ENCODE measurements at regions not wholly inside any gene's neighbourhood (a gene's known extent, or its start where the extent isn't known, plus 50 kb on each side); places are given as distances from the start of the nearest gene placed in this dataset.

DNA sequence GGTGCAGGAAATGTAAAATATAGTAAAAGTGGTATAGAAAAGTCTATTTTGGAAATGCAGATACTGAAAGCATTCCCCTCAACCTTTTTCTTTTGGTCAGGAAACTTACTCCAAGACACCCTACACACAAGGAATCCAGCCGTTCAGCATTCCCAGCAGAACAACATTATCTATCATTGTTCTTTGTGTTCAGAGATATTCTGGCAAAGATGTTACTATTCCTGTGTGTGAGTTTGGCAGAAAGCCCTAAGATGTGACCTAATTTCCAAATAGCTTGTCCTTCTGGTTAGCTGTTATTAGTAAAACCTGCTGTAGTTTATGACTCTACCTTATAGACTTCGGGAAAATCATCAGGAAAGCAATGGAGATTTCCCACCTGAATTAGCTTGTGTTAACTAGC, 78.1 kb upstream of the PELI1 start:
- Histone ChIP-seq H3K4me1 (peaks cover 42% of the 10 kb centered on the region), H3K36me3 (no peaks in the 10 kb centered on the region), H3K27ac (replicated peaks) (peak overlapping the region; percentile 66), H3K4me3 (no peak overlapping the region), H3K27me3 (ENCODE audit: low read depth) (no peaks in the 10 kb centered on the region), H3K9me3 (replicated peaks) (no peaks in the 10 kb centered on the region)
- no peak for DNase-seq
- TF ChIP-seq, protein P1, sequence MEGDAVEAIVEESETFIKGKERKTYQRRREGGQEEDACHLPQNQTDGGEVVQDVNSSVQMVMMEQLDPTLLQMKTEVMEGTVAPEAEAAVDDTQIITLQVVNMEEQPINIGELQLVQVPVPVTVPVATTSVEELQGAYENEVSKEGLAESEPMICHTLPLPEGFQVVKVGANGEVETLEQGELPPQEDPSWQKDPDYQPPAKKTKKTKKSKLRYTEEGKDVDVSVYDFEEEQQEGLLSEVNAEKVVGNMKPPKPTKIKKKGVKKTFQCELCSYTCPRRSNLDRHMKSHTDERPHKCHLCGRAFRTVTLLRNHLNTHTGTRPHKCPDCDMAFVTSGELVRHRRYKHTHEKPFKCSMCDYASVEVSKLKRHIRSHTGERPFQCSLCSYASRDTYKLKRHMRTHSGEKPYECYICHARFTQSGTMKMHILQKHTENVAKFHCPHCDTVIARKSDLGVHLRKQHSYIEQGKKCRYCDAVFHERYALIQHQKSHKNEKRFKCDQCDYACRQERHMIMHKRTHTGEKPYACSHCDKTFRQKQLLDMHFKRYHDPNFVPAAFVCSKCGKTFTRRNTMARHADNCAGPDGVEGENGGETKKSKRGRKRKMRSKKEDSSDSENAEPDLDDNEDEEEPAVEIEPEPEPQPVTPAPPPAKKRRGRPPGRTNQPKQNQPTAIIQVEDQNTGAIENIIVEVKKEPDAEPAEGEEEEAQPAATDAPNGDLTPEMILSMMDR (IDR thresholded peaks at IDR 0.05; ENCODE audit: borderline replicate concordance) = no peak
- intact Hi-C loops (cut with micrococcal nuclease) = no loop called here

DNA sequence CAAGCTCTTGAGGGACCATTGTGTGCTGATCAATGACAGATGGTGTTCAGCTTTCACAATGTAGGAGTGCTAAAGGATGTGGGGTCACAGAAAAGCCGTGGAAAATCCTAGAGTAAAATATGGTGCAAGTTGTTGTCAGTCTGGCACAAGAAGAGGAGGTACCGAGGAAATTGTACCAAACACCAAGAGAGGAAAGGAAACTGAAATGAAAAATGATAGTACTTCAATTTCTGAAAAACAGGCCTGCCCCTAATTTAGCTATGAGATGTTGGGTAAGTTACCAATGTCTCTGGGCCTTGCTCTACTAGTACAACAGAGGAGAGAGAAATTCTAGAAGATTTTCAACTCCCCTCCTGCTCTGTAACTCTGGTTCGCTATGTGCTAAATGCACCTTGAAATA, 78.8 kb upstream of the PELI1 start:
- intact Hi-C loops (cut with micrococcal nuclease) = no loop called here
- Histone ChIP-seq H3K4me3 (no peak overlapping the region), H3K27ac (replicated peaks) (peak overlapping the region; percentile 66), H3K27me3 (ENCODE audit: low read depth) (no peaks in the 10 kb centered on the region), H3K36me3 (no peaks in the 10 kb centered on the region), H3K4me1 (peaks cover 48% of the 10 kb centered on the region), H3K9me3 (replicated peaks) (no peaks in the 10 kb centered on the region)
- no peak for DNase-seq
- TF ChIP-seq, protein P1 (IDR thresholded peaks at IDR 0.05; ENCODE audit: borderline replicate concordance) = no peak

DNA sequence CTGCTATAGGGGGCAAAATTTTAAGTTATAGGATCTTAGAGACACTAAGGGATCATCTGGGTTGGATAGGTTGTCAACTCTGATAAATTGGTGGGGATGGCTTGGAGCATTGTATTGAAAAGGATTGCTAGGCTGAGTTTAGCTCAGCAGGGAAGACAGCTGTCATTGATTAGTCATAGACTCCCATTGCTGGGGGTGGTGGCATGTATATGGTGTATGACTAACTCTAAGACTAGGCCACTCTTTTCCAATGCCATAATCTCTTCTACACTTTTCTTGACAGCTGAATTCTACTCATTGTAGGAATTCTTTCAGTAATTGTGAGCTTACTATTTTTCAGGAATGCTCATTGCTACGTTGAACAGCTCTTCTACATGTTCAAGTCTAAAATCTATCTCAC, 81.3 kb upstream of the PELI1 start:
- intact Hi-C loops (cut with micrococcal nuclease) = no loop called here
- TF ChIP-seq, protein P1 (IDR thresholded peaks at IDR 0.05; ENCODE audit: borderline replicate concordance) = no peak
- Histone ChIP-seq H3K4me1 (peaks cover 51% of the 10 kb centered on the region), H3K27ac (replicated peaks) (no peak overlapping the region), H3K9me3 (replicated peaks) (no peaks in the 10 kb centered on the region), H3K27me3 (ENCODE audit: low read depth) (no peaks in the 10 kb centered on the region), H3K4me3 (no peak overlapping the region), H3K36me3 (no peaks in the 10 kb centered on the region)
- DNase-seq = no peak

DNA sequence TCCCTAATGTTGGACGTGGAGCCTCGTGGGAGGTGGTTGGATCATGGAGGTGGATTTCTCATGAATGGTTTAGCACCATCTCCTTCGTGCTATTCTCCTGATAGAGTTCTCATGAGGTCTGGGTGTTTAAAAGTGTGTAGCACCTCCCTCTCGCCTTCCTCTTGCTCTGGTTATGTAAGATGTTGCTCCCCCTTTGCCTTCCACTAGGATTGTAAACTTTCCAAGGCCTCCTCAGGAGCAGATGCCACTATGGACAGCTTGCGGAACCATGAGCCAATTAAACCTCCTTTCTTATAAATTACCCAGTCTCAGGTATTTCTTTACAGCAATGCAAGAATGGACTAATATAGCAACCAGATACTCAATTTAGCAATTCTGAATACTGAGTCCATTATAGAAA, 82.4 kb upstream of the PELI1 start:
- H3K27me3 ChIP-seq (ENCODE audit: low read depth) = no peaks in the 10 kb centered on the region
- TF ChIP-seq, protein P1 (IDR thresholded peaks at IDR 0.05; ENCODE audit: borderline replicate concordance) = no peak
- no peak for DNase-seq
- peaks cover 40% of the 10 kb centered on the region for H3K4me1 ChIP-seq
- H3K4me3 ChIP-seq = no peak overlapping the region
- H3K36me3 ChIP-seq = no peaks in the 10 kb centered on the region
- no peaks in the 10 kb centered on the region for H3K9me3 ChIP-seq (replicated peaks)
- no peak overlapping the region for H3K27ac ChIP-seq (replicated peaks)
- intact Hi-C loops (cut with micrococcal nuclease) = no loop called here

DNA sequence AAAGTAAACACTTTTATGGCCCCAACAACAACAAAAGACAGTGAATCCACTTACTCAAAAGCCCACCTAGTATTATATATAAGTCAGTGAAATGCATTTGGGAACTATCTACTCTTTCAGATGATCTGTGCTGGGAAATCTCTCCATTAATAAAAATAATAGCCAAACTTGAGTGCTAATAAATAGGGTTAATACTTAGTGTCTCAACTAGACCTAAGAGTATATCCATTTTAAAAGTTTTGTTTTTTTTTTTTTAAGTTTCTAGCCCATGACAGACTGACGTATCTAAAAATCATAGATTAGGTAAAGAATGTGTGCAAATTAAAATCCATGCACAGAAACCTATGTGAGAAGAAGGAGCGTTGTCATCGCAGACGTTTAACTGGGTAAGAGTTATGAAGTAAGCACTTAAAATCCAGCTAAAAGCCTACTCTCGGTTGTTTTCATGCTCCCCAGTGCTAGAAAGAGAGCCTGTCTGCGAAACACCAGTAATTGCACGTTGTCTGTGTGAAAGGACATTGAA, 83.4 kb upstream of the PELI1 start:
- intact Hi-C loops (cut with micrococcal nuclease) = no loop called here
- Histone ChIP-seq H3K9me3 (replicated peaks) (no peaks in the 10 kb centered on the region), H3K4me1 (peaks cover 29% of the 10 kb centered on the region), H3K27me3 (ENCODE audit: low read depth) (no peaks in the 10 kb centered on the region), H3K27ac (replicated peaks) (peak overlapping the region; percentile 86), H3K4me3 (peak overlapping the region; percentile 64), H3K36me3 (no peaks in the 10 kb centered on the region)
- TF ChIP-seq, protein P1 (IDR thresholded peaks at IDR 0.05; ENCODE audit: borderline replicate concordance) = no peak
- DNase-seq = no peak
